ENCODE measurements at regions not wholly inside any gene's neighbourhood (a gene's known extent, or its start where the extent isn't known, plus 50 kb on each side); places are given as distances from the start of the nearest gene placed in this dataset.
"Not testable (repeated sequence)": the region's sequence is repeated elsewhere in the genome, so short reads cannot be mapped to it uniquely, and the experiment has no call there.

DNA sequence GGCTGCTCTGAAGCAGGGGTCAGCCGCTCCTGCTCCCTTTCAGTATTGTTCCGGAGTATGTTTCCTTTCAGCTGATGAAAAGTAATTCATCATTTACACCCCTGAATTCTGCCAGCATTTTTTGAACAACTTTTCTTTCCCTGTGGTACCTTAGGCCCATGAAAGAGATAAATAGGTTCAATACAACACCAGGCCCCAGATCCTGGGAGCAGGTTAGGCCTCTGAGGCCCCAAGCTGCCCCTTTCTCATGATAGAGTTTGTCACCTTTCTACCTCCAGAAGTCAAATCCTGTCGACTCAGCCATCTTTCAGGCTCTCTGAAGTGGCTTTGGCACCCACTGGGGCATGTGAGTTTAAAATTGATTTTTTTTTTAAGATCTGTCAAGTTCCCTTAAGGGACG is 1415.1 kb upstream of the ZEB2 start:
- DNase-seq (ENCODE audit: low read depth in 2 of 2): no peak

DNA sequence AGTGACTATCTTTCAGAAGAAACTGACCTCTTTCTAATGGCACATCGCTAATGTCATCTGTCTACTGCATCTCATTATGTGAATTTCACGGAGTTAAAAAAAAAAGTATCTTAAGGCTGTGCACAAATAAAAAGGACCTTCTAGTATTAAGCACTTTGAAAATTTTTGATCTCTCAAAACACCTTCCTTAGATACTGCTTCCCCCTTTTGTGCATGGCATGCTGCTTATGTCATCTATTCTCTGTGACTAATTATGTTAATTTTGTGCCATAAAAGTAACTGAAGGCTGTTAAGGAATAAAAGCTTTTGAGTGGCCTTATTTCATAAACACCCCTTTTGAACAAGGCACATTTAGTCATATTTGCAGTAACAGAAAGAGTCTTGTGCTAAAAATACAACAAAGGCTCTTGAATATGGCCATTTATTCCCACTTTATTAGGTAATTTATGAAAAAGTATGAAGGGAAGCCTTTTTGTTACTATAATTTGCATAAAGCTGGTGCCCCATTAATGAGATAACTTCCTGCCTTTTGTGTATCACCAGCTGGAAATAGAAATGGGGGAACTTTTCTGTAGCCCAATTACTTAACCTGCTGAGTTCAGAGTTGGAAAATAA is 1412.0 kb upstream of the ZEB2 start:
- DNase-seq (ENCODE audit: low read depth in 2 of 2): no peak

DNA sequence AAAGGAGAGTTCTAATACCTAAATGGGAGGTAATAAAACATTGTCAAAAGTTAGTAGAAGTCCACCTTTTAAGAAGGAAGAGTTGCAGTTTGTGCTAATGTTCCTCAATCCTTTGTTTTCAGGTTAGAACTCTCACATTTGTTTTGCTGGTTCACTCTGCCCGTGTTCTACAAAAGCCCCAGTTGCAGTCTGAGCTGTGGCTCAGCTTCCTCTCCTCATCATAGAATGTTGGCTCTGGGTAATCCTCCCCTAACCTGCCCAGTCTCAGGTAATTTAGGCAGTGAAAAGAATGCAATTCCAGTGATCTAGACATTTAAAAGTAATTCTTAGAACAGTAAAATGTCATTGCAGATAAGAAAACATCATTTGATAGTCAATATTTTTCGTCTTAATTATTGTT is 1410.4 kb upstream of the ZEB2 start:
- DNase-seq (ENCODE audit: low read depth in 2 of 2): no peak

DNA sequence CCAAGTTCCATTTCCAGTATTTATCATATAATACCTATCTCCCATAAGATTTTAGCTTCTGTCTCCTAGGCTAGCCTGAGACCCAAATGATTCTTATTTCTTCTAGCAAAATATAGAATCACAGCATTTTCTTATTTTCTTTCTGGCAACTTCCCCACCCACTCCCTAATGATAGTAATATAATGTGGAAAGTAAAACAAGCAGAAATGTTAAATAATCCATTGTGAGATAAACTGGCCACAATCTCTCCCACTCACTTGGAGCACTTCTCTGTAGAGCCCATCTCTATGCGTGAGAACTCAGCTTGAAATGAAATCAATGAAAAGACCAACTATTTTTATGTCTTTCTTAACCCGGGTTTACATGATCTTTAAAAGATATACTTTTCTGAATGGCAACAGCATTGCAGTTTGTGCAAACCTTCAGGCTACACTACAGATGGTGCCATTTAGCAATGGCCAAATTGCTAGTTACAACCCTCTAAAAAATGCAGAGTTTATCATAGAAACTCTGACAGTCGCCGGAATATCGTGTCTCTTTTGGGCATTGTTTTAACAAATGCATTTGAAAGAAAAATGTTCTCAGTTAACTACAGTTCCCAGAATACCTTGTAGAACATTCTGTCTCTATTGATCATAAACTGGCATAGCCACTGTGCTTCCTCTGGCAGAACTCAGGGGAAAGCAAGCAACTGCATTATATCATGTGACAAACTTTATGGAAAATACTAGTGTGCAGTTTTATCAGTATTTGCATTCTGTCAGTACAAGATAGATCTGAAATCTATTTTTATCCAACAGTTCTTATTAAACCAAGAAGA is 1407.4 kb upstream of the ZEB2 start:
- no peak for DNase-seq (ENCODE audit: low read depth in 2 of 2)

DNA sequence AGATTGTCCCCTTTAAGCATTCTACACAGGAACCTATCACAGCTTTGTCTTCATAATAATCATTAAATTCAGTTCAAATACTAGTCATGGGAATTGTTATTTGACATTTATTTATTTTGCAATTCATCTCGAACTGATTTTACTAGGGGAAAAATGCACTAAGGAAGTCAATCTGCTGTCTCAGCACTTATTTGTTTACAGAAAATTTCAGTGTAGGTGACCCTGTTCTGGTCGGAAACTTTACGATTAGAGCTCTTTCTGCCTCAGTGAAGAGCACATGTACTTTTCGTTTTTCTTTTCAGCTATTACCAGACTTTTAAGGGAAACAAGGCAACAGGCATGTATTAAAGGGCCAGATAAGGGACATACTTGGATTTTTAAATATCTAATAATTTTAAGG is 1405.7 kb upstream of the ZEB2 start:
- no peak for DNase-seq (ENCODE audit: low read depth in 2 of 2)

DNA sequence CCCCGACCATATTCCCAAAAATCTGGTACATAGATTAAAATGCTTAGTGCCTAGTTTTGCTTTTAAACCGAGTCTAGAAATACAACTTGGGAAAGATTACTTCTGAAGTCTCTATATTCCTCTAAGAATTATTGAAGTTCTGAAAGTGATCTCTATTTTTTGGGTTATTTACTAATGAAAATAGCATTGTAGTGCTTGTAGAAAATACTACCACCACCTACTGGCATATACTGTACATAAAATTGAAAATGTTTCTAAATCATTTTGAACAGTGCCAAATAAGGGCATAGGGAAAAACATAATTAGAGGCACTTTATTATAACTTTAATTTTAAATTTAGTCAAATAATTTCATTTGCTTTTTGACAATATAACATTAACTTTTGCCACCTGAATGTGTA is 1399.6 kb upstream of the ZEB2 start:
- DNase-seq (ENCODE audit: low read depth in 2 of 2): peak in 1 of 2 donors; percentile 16

DNA sequence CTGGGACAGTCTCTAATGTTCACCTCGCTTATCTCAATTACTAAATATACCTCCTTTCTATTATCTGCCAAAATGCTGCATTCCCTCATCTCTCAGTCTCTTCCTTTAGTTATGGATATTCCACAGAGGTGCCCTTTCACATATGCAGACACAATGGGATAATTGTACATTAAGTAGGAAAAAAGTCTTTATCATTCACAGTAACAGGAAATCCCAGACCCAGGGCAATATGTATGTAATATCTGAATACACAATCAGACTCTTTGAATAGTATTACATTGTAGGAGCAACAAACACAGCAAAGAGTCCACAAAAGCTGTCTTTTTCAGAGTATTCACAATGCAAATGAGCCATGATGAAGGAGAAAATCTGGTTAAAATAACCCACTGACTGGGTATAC is 1399.0 kb upstream of the ZEB2 start:
- no peak for DNase-seq (ENCODE audit: low read depth in 2 of 2)

DNA sequence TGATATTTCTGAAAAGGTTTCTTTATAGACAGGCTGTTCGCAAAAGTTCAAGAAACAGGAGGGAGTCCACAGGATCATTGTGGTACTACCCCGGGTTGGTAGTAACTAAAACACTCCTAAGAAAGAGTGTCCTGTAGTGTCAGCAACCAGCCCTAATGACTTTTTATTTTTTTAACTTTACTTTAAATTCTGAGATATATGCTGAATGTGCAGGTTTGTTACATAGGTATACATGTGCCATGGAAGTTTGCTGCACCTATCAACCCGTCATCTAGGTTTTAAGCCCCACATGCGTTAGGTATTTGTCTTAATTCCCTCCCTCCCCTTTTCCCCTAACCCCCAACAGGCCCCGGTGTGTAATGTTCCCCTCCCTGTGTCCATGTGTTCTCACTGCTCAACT is 1396.9 kb upstream of the ZEB2 start:
- DNase-seq (ENCODE audit: low read depth in 2 of 2): no peak

DNA sequence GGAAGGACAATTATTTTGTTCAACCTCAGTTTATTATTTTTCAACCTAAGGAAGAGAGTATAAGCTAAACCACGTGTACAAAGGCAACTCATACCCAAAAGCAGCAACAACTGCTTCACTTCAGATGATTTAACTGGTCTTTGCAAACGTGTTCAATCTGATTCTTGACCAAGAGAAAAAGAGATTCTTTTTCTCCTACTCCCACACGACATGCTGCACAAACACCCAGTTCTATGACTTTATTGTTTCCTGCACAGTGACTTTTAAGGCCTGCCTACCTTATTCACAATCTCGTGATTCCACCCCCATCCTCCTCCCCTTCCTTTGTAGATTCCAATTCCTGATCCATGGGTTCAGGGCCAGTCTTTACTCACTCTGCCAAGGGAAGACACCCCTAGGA is 1394.8 kb upstream of the ZEB2 start:
- no peak for DNase-seq (ENCODE audit: low read depth in 2 of 2)

DNA sequence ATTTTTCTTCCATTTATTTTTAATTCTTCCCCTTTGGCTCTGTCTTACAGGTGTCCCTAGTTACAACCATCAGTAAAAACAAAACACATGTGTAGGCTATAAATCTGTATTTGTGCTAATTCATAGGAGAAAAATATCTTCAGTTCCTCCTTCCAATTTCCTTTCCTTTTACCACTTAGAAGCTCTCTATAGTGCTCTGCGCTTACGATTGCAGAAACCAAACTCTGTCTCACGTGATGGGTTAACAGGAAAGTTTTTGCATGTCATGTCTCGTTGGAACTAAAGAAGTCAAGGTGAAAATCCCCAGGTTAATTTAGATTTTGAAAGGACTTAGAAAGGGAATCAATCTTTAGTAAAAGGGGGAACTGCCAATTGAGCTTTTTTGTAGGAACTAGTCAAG is 1390.5 kb upstream of the ZEB2 start:
- DNase-seq (ENCODE audit: low read depth in 2 of 2): no peak

DNA sequence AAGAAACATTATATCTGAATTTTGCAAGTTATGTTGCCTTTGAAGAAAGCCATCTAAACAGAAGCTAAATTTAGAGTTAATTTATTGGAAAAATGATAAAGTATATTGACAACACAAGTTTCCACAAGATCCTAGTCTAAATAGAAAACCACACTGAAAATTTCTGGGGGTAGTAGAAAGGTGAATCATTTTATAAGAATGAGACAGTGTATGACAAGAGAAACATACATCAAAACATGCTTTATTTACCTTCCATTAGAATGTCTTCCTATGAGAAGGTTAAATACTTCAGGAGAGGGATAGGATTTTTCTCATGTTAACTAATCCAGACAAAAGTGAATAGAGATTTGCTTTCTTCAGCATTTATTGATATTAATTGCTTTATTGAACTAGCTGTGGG is 1389.8 kb upstream of the ZEB2 start:
- DNase-seq (ENCODE audit: low read depth in 2 of 2): no peak

DNA sequence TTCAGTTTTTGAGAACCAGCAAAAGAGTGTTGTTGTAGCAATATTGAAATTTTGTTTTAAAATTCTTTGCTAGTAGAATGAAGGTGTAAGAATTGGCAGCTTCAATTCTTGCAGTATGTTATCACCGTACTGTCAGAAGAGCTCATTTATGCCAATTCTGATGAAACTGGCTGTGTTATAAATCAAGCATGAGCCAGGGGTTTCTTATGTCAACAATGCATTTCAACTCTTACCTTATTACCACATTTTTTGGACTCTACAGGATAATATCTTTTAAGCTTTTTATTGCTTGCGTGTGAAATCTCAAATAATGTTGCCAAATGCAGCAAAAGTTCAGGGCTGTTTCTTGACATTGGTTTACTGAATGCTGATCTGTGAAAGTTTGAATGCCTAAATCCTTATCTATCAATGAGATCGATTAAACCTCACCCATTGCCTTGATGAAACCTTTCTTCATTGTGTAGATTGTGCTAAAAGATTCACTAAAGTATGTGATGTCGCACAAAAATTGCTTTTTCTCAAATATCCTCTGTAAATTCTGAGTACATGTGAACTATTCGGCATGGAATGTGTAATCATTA is 1389.3 kb upstream of the ZEB2 start:
- no peak for DNase-seq (ENCODE audit: low read depth in 2 of 2)

DNA sequence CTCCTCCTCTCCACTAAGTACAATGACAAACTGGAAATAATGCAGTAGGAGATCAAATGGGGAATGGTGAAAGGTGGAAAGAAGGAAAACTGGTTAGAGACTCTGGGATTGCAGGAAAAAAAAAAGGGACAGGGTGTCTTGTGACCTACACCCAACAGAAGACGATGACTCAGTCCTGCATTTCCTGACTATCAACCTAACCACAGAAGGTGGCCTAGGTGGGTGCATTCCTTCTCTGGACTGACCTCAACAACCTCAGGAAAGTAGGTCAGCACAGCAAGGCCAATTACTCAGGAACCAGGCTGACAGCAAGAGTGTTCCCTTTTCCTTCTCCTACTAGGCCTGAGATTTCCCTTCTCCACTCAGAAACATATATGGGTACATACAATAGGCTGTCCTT is 1386.4 kb upstream of the ZEB2 start:
- DNase-seq (ENCODE audit: low read depth in 2 of 2): peak in 1 of 2 donors; percentile 52

DNA sequence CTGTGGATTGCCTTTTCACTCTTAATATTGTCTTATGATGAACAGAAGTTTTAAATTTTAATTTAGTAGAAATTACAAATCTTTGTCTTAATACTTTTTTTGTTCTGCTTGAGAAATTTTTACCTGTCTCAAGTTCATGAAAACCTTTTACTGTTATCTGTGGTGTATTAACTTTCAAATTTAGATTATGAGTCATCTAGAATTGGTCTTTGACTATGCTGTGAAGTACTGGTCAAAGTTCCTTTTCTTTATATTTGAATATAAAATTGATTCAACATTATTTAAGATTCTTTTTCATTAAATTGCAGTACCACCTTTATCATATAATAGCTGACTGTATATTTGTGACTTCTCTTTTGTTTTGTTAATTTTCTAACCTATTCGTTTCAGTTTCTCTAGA is 1385.5 kb upstream of the ZEB2 start:
- DNase-seq (ENCODE audit: low read depth in 2 of 2): no peak

DNA sequence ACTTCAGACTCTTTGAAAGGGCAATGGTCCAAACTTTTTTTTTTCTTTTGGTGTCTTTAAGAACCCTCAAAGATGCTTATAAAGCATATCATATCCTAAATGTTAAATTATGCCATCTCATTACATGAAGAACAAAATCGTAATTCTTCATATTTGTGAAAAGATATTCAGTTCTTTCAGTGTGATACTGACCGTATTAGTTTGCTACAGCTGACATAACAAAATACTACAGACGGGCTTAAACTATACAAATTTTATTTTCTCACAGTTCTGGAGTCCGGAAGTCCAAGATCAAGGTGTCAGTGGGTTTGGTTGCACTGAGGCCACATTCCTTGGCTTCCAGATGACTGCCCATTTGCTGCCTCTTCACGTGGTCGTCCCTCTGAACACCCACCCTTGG is 1377.2 kb upstream of the ZEB2 start:
- no peak for DNase-seq (ENCODE audit: low read depth in 2 of 2)

DNA sequence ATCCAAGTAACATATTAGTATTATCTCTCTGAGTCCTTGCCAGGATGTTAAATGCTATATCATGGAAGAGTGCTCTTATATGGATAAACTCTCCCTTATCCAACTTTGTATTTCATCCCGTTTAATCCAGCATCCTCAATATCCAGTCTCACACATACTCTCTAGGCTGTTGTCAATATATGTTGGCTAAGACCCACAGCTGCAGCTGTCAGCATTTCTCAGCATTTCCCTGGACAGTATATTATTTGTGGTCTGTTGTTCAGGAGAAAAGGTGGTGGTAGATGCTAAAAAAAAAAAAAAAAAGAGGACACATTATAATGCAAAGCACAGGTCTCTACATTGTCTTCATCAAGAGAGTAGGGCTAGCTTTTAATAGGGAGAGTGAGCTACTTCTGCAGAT is 1368.0 kb upstream of the ZEB2 start:
- DNase-seq (ENCODE audit: low read depth in 2 of 2): no peak

DNA sequence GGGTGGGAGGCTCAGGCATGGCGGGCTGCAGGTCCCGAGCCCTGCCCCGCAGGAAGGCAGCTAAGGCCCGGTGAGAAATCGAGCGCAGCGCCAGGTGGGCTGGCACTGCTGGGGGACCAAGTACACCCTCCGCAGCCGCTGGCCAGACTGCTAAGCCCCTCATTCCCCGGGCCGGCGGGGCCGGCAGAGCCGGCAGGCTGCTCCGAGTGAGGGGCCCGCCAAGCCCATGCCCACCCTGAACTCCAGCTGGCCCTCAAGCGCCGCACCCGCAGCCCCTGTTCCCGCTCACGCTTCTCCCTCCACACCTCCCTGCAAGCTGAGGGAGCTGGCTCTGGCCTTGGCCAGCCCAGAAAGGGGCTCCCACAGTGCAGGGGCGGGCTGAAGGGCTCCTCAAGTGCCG is 1361.1 kb upstream of the ZEB2 start:
- not testable (repeated sequence) for DNase-seq (ENCODE audit: low read depth in 2 of 2)

DNA sequence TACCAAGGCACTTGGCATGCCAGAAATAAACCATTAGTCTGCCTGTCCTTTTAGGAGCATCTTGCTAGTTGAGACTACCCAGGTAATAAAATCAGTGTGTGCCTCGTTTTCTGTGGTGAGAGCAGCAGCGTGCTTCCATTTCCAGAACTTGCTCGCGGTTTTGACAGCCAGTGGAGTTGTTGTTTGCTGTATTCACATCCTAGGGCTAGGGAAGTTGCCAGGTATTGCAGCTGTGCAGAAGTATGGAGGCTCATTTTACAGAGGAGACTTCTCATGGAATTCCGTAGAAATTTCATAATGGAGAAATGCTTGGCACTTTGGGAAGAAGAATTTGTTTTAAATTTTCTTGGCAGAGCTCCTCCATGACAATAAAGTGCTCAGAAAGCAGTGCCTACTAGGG is 1355.1 kb upstream of the ZEB2 start:
- no peak for DNase-seq (ENCODE audit: low read depth in 2 of 2)

DNA sequence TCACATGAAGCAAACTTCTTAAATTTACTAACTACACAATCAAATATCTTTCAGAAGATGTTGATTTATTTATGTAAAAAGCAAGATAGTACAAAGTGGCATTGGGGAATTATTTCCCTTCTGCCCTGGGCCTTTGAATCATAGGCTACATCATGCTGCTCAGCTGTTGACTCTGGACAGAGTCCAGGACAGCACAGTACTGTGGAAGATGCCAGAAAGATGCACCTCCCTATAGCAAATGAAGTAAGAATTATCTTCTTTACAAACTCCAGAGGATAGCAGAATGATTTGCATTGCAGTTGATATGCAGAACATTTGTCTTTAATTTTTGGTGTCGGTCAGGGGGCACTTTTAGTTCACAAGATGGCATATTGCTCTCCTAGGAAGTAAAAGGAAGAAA is 1354.5 kb upstream of the ZEB2 start:
- DNase-seq (ENCODE audit: low read depth in 2 of 2): peak in 1 of 2 donors; percentile 51

DNA sequence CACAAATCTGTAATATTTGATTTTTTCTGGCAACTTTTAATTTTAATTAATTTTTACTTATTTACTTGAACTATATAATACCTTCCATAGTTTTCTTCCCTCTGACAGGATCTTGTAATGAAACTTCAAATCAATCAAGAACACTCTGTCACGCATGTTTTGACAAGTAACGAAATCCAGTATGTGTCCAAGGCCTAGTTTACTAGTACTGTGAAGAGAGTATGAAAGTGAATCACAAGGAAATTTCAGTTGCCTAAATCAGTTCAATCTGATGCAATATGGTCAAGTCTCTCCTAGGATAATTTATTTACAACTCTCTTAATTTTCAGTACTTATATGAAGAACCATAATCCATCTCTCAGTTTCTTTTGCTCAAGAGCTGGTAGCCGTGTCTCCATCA is 1344.6 kb upstream of the ZEB2 start:
- no peak for DNase-seq (ENCODE audit: low read depth in 2 of 2)

DNA sequence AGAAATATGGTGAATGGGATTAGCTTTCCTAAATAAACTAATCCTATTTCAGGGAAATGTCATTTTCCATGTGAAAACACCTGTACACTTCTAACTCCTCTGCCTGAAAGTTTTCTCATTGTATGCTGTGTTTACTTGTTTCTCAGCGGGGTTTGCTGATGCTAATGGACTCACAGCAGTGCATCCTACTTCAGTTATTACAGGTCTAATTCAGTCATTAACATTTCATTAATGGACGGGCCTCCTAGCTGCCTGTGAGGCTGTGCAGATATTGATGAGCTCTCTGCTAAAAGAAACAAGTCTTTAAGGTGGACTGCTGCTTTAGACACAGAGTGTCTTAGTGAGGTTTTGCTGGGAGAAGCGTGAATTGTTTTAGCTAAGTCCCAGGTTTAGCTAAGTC is 1342.0 kb upstream of the ZEB2 start:
- DNase-seq (ENCODE audit: low read depth in 2 of 2): no peak

DNA sequence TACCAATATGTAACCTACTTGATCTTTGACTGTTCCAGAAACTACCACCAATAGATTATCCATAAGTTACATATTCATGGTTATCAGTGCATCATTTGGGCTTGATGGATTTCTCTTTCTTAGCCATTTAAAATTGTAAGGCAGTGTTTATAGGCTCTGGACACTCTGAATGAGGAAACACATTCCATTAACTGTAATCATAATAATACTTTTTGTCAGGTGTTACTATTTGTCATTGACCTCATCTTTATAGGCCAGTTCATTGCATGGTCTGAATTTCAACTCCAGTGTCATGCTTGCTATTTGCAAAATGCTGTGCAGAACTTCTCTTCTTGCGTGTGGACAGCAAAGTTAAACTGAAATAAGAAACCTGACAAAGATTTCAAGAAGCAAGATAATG is 1340.2 kb upstream of the ZEB2 start:
- no peak for DNase-seq (ENCODE audit: low read depth in 2 of 2)

DNA sequence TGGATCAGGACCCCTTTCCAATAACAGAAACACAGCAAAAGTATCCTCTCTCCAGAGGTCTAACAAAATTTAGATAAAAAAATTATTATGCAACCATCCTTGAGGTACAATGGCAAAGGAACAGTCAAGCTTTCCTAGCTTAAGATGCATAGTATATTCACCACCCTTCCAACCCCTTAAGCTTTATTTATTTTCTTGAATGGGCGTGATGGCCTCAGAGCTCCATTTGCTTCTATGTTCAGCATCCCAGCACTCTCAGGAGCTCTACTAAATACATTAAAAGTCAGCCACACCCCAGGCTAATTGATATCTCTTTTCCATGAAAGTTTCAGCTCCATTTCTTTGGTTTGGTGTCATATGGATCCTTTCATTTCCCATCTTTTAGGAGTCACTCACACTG is 1335.2 kb upstream of the ZEB2 start:
- no peak for DNase-seq (ENCODE audit: low read depth in 2 of 2)

Measured in lung microvascular endothelial cell (primary cell).